GM23338 (cell line): ENCODE measurements at regions not wholly inside any gene's neighbourhood (a gene's known extent, or its start where the extent isn't known, plus 50 kb on each side); places are given as distances from the start of the nearest gene placed in this dataset.

Source experiments
- ATAC-seq: fragments of 200-7000 bp; cut with Tn5 transposase; 3 replicates; pipeline ENCODE4 v1.9.1; 2020
- DNase-seq: peaks from one replicate; pipeline ENCODE4 v3.0.0-alpha.2; 2015; ENCODE audit warnings: low spot score
- H2AFZ ChIP-seq: fragments of 200-600 bp; sonication (generic); 2 replicates; pipeline ENCODE4 v1.8.0; 2016; ENCODE audit warnings: antibody characterized with exemption, mild to moderate bottlenecking, moderate library complexity
- H3F3A ChIP-seq: fragments of 200-600 bp; sonication (generic); replicated peaks from 2 replicates; pipeline ENCODE4 v1.8.0; 2017; ENCODE audit warnings: antibody characterized with exemption, mixed run types, low read depth
- H3K27ac ChIP-seq: fragments of 200-600 bp; sonication (generic); 2 replicates; pipeline ENCODE4 v1.6.1; 2016; ENCODE audit warnings: low read depth
- H3K27me3 ChIP-seq: fragments of 200-600 bp; sonication (generic); 2 replicates; pipeline ENCODE4 v1.8.0; 2016; ENCODE audit warnings: mild to moderate bottlenecking, mixed run types, moderate library complexity; ENCODE audit not compliant: insufficient read depth
- H3K36me3 ChIP-seq: fragments of 200-600 bp; sonication (generic); 2 replicates; pipeline ENCODE4 v1.8.0; 2016; ENCODE audit warnings: mild to moderate bottlenecking; ENCODE audit not compliant: insufficient read depth
- H3K4me1 ChIP-seq: fragments of 200-600 bp; sonication (generic); 2 replicates; pipeline ENCODE4 v1.8.0; 2016; ENCODE audit warnings: mild to moderate bottlenecking, moderate library complexity; ENCODE audit not compliant: insufficient read depth
- H3K4me2 ChIP-seq: fragments of 200-600 bp; sonication (generic); 2 replicates; pipeline ENCODE4 v1.7.1; 2017; ENCODE audit warnings: mixed run types
- H3K4me3 ChIP-seq: fragments of 200-600 bp; sonication (generic); 2 replicates; pipeline ENCODE4 v1.6.1; 2016; ENCODE audit warnings: mixed run types
- H3K79me2 ChIP-seq: fragments of 200-600 bp; sonication (generic); replicated peaks from 2 replicates; pipeline ENCODE4 v1.8.0; 2017; ENCODE audit warnings: mild to moderate bottlenecking; ENCODE audit not compliant: insufficient read depth
- H3K9me2 ChIP-seq: fragments of 200-600 bp; sonication (generic); 2 replicates; pipeline ENCODE4 v1.8.0; 2017; ENCODE audit not compliant: insufficient read depth
- H4K20me1 ChIP-seq: fragments of 200-600 bp; sonication (generic); replicated peaks from 2 replicates; pipeline ENCODE4 v1.8.0; 2017; ENCODE audit warnings: mild to moderate bottlenecking; ENCODE audit not compliant: insufficient read depth
- H3K27ac Mint-ChIP-seq: 2 replicates; pipeline ENCODE4 v1.8.0; 2020; ENCODE audit warnings: inconsistent platforms, mild to moderate bottlenecking, moderate library complexity, mixed read lengths
- H3K27me3 Mint-ChIP-seq: 3 replicates; pipeline ENCODE4 v1.8.0; 2022; ENCODE audit warnings: low read depth, mild to moderate bottlenecking, moderate library complexity, mixed read lengths, inconsistent platforms; ENCODE audit not compliant: insufficient read depth, poor library complexity
- H3K36me3 Mint-ChIP-seq: 3 replicates; pipeline ENCODE4 v1.8.0; 2021; ENCODE audit warnings: low read depth, mild to moderate bottlenecking, inconsistent platforms, moderate library complexity, mixed read lengths
- H3K4me1 Mint-ChIP-seq: 3 replicates; pipeline ENCODE4 v1.8.0; 2020; ENCODE audit warnings: mild to moderate bottlenecking, inconsistent platforms, mixed read lengths
- H3K4me3 Mint-ChIP-seq: 3 replicates; pipeline ENCODE4 v1.8.0; 2021; ENCODE audit warnings: moderate library complexity, mild to moderate bottlenecking, inconsistent platforms, mixed read lengths
- H3K9me3 Mint-ChIP-seq: 3 replicates; pipeline ENCODE4 v1.8.0; 2020; ENCODE audit warnings: moderate library complexity, mild to moderate bottlenecking, inconsistent platforms, mixed read lengths
- CREB1 ChIP-seq: fragments of 250-450 bp; sonication (Bioruptor Pico); IDR thresholded peaks from 2 replicates; pipeline ENCODE4 v1.5.0; 2020; ENCODE audit warnings: low read depth, mild to moderate bottlenecking, moderate library complexity
- JUNB ChIP-seq: IDR thresholded peaks from one replicate; pipeline ENCODE4 v1.6.1; 2016; ENCODE audit warnings: antibody characterized with exemption; ENCODE audit not compliant: unreplicated experiment
- NANOG ChIP-seq: IDR thresholded peaks from 2 replicates; pipeline ENCODE4 v1.6.1; 2016; ENCODE audit warnings: antibody characterized with exemption, borderline replicate concordance
- REST ChIP-seq: IDR thresholded peaks from one replicate; pipeline ENCODE4 v1.6.1; 2018; ENCODE audit warnings: antibody characterized with exemption; ENCODE audit not compliant: unreplicated experiment
- STAT1 ChIP-seq: IDR thresholded peaks from one replicate; pipeline ENCODE4 v1.6.1; 2016; ENCODE audit warnings: antibody characterized with exemption; ENCODE audit not compliant: unreplicated experiment
- ZNF462 ChIP-seq: fragments of 250-450 bp; sonication (Bioruptor Pico); IDR thresholded peaks from 2 replicates; pipeline ENCODE4 v1.5.0; 2020; ENCODE audit warnings: mild to moderate bottlenecking, moderate library complexity

GRCh38 chr4:149245333-149245732 lies 570.3 kb downstream of the IQCM start (continued):
- no peak for TF ChIP-seq NANOG

- Mint-ChIP-seq H3K27me3 (peaks cover 2% of the 10 kb centered on the region), H3K27ac (no peak overlapping the region), H3K4me1 (no peaks in the 10 kb centered on the region), H3K9me3 (peaks cover 3% of the 10 kb centered on the region; the same call in 2 of the 3 replicates), H3K4me3 (no peak overlapping the region), H3K36me3 (no peaks in the 10 kb centered on the region)
- Histone ChIP-seq H3K27ac (no peak overlapping the region), H3F3A (no peaks in the 10 kb centered on the region), H3K36me3 (no peaks in the 10 kb centered on the region), H3K9me2 (no peaks in the 10 kb centered on the region), H2AFZ (no peak overlapping the region), H3K4me1 (no peaks in the 10 kb centered on the region), H4K20me1 (no peaks in the 10 kb centered on the region), H3K4me2 (no peak overlapping the region), H3K4me3 (no peak overlapping the region), H3K79me2 (no peaks in the 10 kb centered on the region), H3K27me3 (no peaks in the 10 kb centered on the region)
- no peak for DNase-seq
- no peak for ATAC-seq
- no peak for TF ChIP-seq JUNB
Observed at GRCh38 chr4:149238097-149238496, 577.5 kb downstream of the IQCM start.

GRCh38 chr4:149234798-149235197 lies 580.8 kb downstream of the IQCM start:
- H3K4me2 ChIP-seq: no peak overlapping the region
- H3K27me3 ChIP-seq: no peaks in the 10 kb centered on the region
- no peaks in the 10 kb centered on the region for H3F3A ChIP-seq
- no peaks in the 10 kb centered on the region for H3K4me1 Mint-ChIP-seq
- H3K4me1 ChIP-seq: no peaks in the 10 kb centered on the region
- H3K27me3 Mint-ChIP-seq: peaks cover 2% of the 10 kb centered on the region
- no peaks in the 10 kb centered on the region for H3K79me2 ChIP-seq
- H3K27ac Mint-ChIP-seq: no peak overlapping the region
- H3K27ac ChIP-seq: no peak overlapping the region
- H3K36me3 ChIP-seq: no peaks in the 10 kb centered on the region
- ATAC-seq (no peak), DNase-seq (no peak)
- H3K4me3 Mint-ChIP-seq: no peak overlapping the region
- TF ChIP-seq REST (no peak), JUNB (no peak), CREB1 (CRISPR knock-in tag) (no peak), ZNF462 (no peak), STAT1 (no peak), NANOG (no peak)
- no peak overlapping the region for H2AFZ ChIP-seq
- no peaks in the 10 kb centered on the region for H3K9me2 ChIP-seq
- H4K20me1 ChIP-seq: no peaks in the 10 kb centered on the region
- H3K4me3 ChIP-seq: no peak overlapping the region
- H3K36me3 Mint-ChIP-seq: no peaks in the 10 kb centered on the region
- no peaks in the 10 kb centered on the region; the same call in 2 of the 3 replicates for H3K9me3 Mint-ChIP-seq
